B cell (primary cell): ENCODE measurements at regions not wholly inside any gene's neighbourhood (a gene's known extent, or its start where the extent isn't known, plus 50 kb on each side); places are given as distances from the start of the nearest gene placed in this dataset.

ENCODE experiments used
- ATAC-seq: fragments of 200-7000 bp; cut with Tn5 transposase; one replicate; pipeline ENCODE4 v1.10.0; 2021; ENCODE audit warnings: low read depth, mild to moderate bottlenecking, moderate number of reproducible peaks, moderate library complexity
- CTCF ChIA-PET: fragments of 350-600 bp; sonication (Branson Sonifier 250); formaldehyde crosslinking; loops from one replicate; lab custom pipeline; 2021; ENCODE audit warnings: antibody characterized with exemption, inconsistent platforms; lab: Charles Lee
- POLR2A ChIA-PET: fragments of 350-600 bp; sonication (Branson Sonifier 250); formaldehyde crosslinking; loops from one replicate; lab custom pipeline; 2021; ENCODE audit warnings: antibody characterized with exemption; lab: Charles Lee
- DNase-seq: peaks from one replicate; pipeline ENCODE4 v3.0.0; 2013
- H2AFZ ChIP-seq: 2 replicates; pipeline ENCODE4 v1.6.1; 2012; ENCODE audit warnings: mild to moderate bottlenecking, low read depth, low read length; ENCODE audit not compliant: insufficient read depth, poor library complexity, severe bottlenecking
- H3K27ac ChIP-seq, 2 donors: 1 replicate in 1 of 2; 2 replicates in 1 of 2; pipeline ENCODE4 v1.5.1; 2012 to 2013; ENCODE audit warnings: low read length in 2 of 2, mild to moderate bottlenecking in 2 of 2, moderate library complexity in 1 of 2
- H3K27me3 ChIP-seq, 4 experiments: fragments of 200-600 bp in 1 of 4; sonication (generic) in 1 of 4; replicated peaks in 1 of 4; 1 replicate in 2 of 4; 2 replicates in 2 of 4; pipeline versions ENCODE4 v1.6.1 to v1.7.0; 2013 to 2016; ENCODE audit warnings: low read length in 3 of 4, mild to moderate bottlenecking in 2 of 4, mixed read lengths in 1 of 4, moderate library complexity in 1 of 4; ENCODE audit not compliant: insufficient read depth in 4 of 4, control insufficient read depth in 3 of 4; ENCODE audit errors: control extremely low read depth in 1 of 4
- H3K36me3 ChIP-seq, 2 experiments: replicated peaks in 1 of 2; 1 replicate in 1 of 2; 2 replicates in 1 of 2; pipeline versions ENCODE4 v1.6.1 to v1.7.1; 2013; ENCODE audit warnings: low read length in 1 of 2; ENCODE audit not compliant: insufficient read depth in 2 of 2, control insufficient read depth in 1 of 2; ENCODE audit errors: control extremely low read depth in 1 of 2, extremely low read depth in 1 of 2
- H3K4me1 ChIP-seq, 2 donors: fragments of 200-600 bp in 1 of 2; sonication (generic) in 1 of 2; 1 replicate in 1 of 2; 2 replicates in 1 of 2; pipeline versions ENCODE4 v1.5.1 to v1.6.1; 2013 to 2017; ENCODE audit warnings: low read length in 2 of 2; ENCODE audit not compliant: control insufficient read depth in 2 of 2, insufficient read depth in 2 of 2
- H3K4me2 ChIP-seq: replicated peaks from 2 replicates; pipeline ENCODE3; 2012; ENCODE audit warnings: mild to moderate bottlenecking, low read depth, low read length; ENCODE audit not compliant: poor library complexity, severe bottlenecking
- H3K4me3 ChIP-seq, 5 experiments: fragments of 200-600 bp in 1 of 5; sonication (generic) in 1 of 5; 1 replicate in 3 of 5; 2 replicates in 2 of 5; pipeline versions ENCODE4 v1.5.1 to v1.7.0; 2011 to 2016; ENCODE audit warnings: low read length in 4 of 5, mild to moderate bottlenecking in 4 of 5, low read depth in 2 of 5, control low read depth in 1 of 5, moderate library complexity in 1 of 5; ENCODE audit not compliant: insufficient read depth in 1 of 5; ENCODE audit errors: control extremely low read depth in 1 of 5, extremely low read depth in 1 of 5
- H3K79me2 ChIP-seq: fragments of 200-600 bp; sonication (generic); one replicate; pipeline ENCODE4 v1.6.0; 2016; ENCODE audit warnings: low read length; ENCODE audit not compliant: control insufficient read depth, insufficient read depth
- H3K9ac ChIP-seq: fragments of 200-600 bp; sonication (generic); 2 replicates; pipeline ENCODE4 v1.6.1; 2017; ENCODE audit warnings: mild to moderate bottlenecking, low read length, moderate library complexity
- H3K9me3 ChIP-seq, 3 donors: one replicate each; pipeline versions ENCODE4 v1.6.1 to v1.7.1; 2013; ENCODE audit warnings: low read length in 2 of 3; ENCODE audit not compliant: control insufficient read depth in 2 of 3, insufficient read depth in 1 of 3; ENCODE audit errors: control extremely low read depth in 1 of 3
- H4K20me1 ChIP-seq: 2 replicates; pipeline ENCODE4 v1.6.0; 2012; ENCODE audit warnings: mild to moderate bottlenecking, low read length; ENCODE audit not compliant: insufficient read depth, control insufficient read depth, poor library complexity, severe bottlenecking
- H3K27ac Mint-ChIP-seq: one replicate; pipeline ENCODE4 v1.8.0; 2021; ENCODE audit warnings: mixed read lengths
- H3K27me3 Mint-ChIP-seq: one replicate; pipeline ENCODE4 v1.8.0; 2021; ENCODE audit warnings: mixed read lengths
- H3K4me1 Mint-ChIP-seq: one replicate; pipeline ENCODE4 v1.8.0; 2021; ENCODE audit warnings: mixed read lengths
- H3K4me3 Mint-ChIP-seq: one replicate; pipeline ENCODE4 v1.8.0; 2021; ENCODE audit warnings: mixed read lengths
- H3K9me3 Mint-ChIP-seq: one replicate; pipeline ENCODE4 v1.8.0; 2022; ENCODE audit warnings: mixed read lengths; ENCODE audit not compliant: insufficient read depth
- CTCF ChIP-seq: fragments of 200-600 bp; IDR thresholded peaks from one replicate; pipeline ENCODE4 v1.8.0; 2022; ENCODE audit warnings: antibody characterized with exemption, mild to moderate bottlenecking
- EZH2 ChIP-seq: IDR thresholded peaks from 2 replicates; pipeline ENCODE4 v1.6.1; 2012; ENCODE audit warnings: borderline replicate concordance, low read depth, mild to moderate bottlenecking, moderate library complexity, low read length; ENCODE audit not compliant: insufficient read depth, poor library complexity, severe bottlenecking
- WGBS: methylation state at CpG from one replicate; pipeline ENCODE4 v1.1.5; 2013; ENCODE audit warnings: missing lambda C conversion rate; ENCODE audit not compliant: insufficient coverage; 5-methylcytosine and 5-hydroxymethylcytosine counted together
- intact Hi-C: fragments of 100-400 bp; cut with micrococcal nuclease; formaldehyde crosslinking; loops from one replicate; pipeline ENCODE4 v1.10.0; 2022

- no peaks in the 10 kb centered on the region for H3K79me2 ChIP-seq
- no peak overlapping the region for H3K27ac ChIP-seq
- H3K9ac ChIP-seq, result no peak overlapping the region
- no peaks in the 10 kb centered on the region for H3K9me3 ChIP-seq
- no peak overlapping the region for H3K4me2 ChIP-seq
- ATAC-seq (no peak), DNase-seq (no peak)
- H3K4me3 ChIP-seq, result no peak overlapping the region
- H3K27me3 ChIP-seq, result no peaks in the 10 kb centered on the region
- ChIA-PET CTCF (no interaction called here), POLR2A (no interaction called here)
- Mint-ChIP-seq H3K9me3 (no peaks in the 10 kb centered on the region), H3K4me1 (no peaks in the 10 kb centered on the region), H3K4me3 (no peak overlapping the region), H3K27me3 (no peaks in the 10 kb centered on the region), H3K27ac (no peak overlapping the region)
- H3K36me3 ChIP-seq, result no peaks in the 10 kb centered on the region
- no peak overlapping the region for H2AFZ ChIP-seq
- TF ChIP-seq EZH2 (no peak), CTCF (no peak)
- H4K20me1 ChIP-seq, result no peaks in the 10 kb centered on the region
- intact Hi-C loops, result no loop called here
- H3K4me1 ChIP-seq, result no peaks in the 10 kb centered on the region
Measured at GRCh38 chr7:42596737-42597136, 315.1 kb downstream of the C7orf25 start.

GRCh38 chr7:42593860-42594259 is 318.0 kb downstream of the C7orf25 start:
- H3K9ac ChIP-seq, result no peak overlapping the region
- no peak for ATAC-seq
- H3K4me2 ChIP-seq, result no peak overlapping the region
- no peak overlapping the region for H2AFZ ChIP-seq
- TF ChIP-seq EZH2, result no peak
- TF ChIP-seq CTCF, result no peak
- intact Hi-C loops, result no loop called here
- Mint-ChIP-seq H3K9me3 (no peaks in the 10 kb centered on the region), H3K27ac (no peak overlapping the region), H3K4me1 (no peaks in the 10 kb centered on the region), H3K4me3 (no peak overlapping the region), H3K27me3 (no peaks in the 10 kb centered on the region)
- no peaks in the 10 kb centered on the region for H3K36me3 ChIP-seq
- no peaks in the 10 kb centered on the region for H3K27me3 ChIP-seq
- WGBS, result no CpG with 5 or more reads among the region's 3 CpGs
- CTCF ChIA-PET, result no interaction called here
- no peaks in the 10 kb centered on the region for H3K79me2 ChIP-seq
- no peaks in the 10 kb centered on the region for H3K9me3 ChIP-seq
- H4K20me1 ChIP-seq, result no peaks in the 10 kb centered on the region
- no peak overlapping the region for H3K27ac ChIP-seq
- H3K4me1 ChIP-seq, result no peaks in the 10 kb centered on the region
- POLR2A ChIA-PET, result no interaction called here
- DNase-seq, result no peak
- H3K4me3 ChIP-seq, result no peak overlapping the region
